Sigmoid colon (tissue), 4 donors: ENCODE measurements at regions not wholly inside any gene's neighbourhood (a gene's known extent, or its start where the extent isn't known, plus 50 kb on each side); places are given as distances from the start of the nearest gene placed in this dataset.

Source experiments
- CTCF ChIP-seq, 4 experiments: fragments of 450-650 bp in 3 of 4; fragments of 200-600 bp in 1 of 4; IDR thresholded peaks; one replicate each; pipeline ENCODE4 v1.5.1; 2016 to 2019; ENCODE audit warnings: antibody characterized with exemption in 4 of 4, mild to moderate bottlenecking in 3 of 4, moderate library complexity in 2 of 4
- POLR2A ChIP-seq, 2 donors: fragments of 450-650 bp; IDR thresholded peaks; one replicate each; pipeline ENCODE4 v1.6.1; 2016; ENCODE audit warnings: antibody characterized with exemption in 2 of 2, mild to moderate bottlenecking in 2 of 2, moderate library complexity in 2 of 2
- POLR2AphosphoS5 ChIP-seq, 4 donors: sonication (generic); formaldehyde crosslinking; IDR thresholded peaks; one replicate each; pipeline ENCODE4 v1.6.1; 2017; ENCODE audit warnings: antibody characterized with exemption in 4 of 4

- no peak for TF ChIP-seq POLR2A (IDR thresholded peaks at IDR 0.05)
- no peak for TF ChIP-seq CTCF (IDR thresholded peaks at IDR 0.05)
- TF ChIP-seq POLR2AphosphoS5 (IDR thresholded peaks at IDR 0.05): no peak
Measured at GRCh38 chr5:68134033-68134668, 81.4 kb upstream of the PIK3R1 start.
